ENCODE measurements at regions not wholly inside any gene's neighbourhood (a gene's known extent, or its start where the extent isn't known, plus 50 kb on each side); places are given as distances from the start of the nearest gene placed in this dataset.

DNA sequence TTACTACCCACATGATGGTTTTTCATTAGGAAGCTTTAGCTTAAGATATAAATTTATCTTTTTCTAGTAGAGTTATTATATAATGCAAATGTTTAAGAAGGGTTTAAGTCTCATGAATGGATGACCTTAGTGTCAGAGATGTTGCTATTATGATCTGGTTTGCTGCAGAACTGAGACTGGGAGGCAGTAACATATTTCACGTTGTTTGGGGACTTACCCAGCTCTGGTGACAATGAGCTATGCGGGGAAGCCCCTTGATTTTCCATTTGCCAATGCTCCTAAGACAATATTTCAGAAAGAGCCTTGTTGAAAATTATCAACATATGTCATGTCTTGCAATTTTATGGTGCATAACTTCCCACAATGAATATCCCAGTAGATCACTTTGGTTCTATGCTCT is 754.6 kb downstream of the REEP3 start:
- TF ChIP-seq, protein P1, sequence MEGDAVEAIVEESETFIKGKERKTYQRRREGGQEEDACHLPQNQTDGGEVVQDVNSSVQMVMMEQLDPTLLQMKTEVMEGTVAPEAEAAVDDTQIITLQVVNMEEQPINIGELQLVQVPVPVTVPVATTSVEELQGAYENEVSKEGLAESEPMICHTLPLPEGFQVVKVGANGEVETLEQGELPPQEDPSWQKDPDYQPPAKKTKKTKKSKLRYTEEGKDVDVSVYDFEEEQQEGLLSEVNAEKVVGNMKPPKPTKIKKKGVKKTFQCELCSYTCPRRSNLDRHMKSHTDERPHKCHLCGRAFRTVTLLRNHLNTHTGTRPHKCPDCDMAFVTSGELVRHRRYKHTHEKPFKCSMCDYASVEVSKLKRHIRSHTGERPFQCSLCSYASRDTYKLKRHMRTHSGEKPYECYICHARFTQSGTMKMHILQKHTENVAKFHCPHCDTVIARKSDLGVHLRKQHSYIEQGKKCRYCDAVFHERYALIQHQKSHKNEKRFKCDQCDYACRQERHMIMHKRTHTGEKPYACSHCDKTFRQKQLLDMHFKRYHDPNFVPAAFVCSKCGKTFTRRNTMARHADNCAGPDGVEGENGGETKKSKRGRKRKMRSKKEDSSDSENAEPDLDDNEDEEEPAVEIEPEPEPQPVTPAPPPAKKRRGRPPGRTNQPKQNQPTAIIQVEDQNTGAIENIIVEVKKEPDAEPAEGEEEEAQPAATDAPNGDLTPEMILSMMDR (conservative IDR thresholded peaks at IDR 0.05; ENCODE audit: control insufficient read depth, insufficient read depth, low read depth, low read length), result no peak
- DNase-seq (ENCODE audit: low read depth), result no peak

DNA sequence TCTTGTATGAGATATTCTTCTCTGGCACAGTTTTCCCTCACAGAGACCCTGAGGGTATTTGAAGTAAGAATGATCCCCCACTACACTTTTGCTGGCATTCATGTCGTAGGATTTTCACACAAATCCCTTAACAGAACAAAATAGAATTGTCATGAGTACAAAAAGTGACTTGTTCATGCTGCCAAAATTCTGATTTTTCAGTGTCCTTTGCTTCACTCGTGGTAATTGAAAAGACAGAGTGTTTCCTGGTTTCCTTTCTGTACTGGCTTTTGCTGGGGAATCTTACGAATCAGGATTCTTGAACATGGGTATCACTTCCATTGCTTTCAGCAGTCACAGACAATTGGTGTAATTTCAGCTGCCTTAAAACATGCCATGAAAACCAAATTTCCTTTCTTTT is 756.3 kb downstream of the REEP3 start:
- no peak for DNase-seq (ENCODE audit: low read depth)
- TF ChIP-seq, protein P1 (conservative IDR thresholded peaks at IDR 0.05; ENCODE audit: control insufficient read depth, insufficient read depth, low read depth, low read length), result no peak
- no peak overlapping the region for H3K4me3 ChIP-seq (ENCODE audit: control insufficient read depth, low read depth, low read length)

More for the DNA sequence above, 754.6 kb downstream of the REEP3 start:
- H3K4me3 ChIP-seq (ENCODE audit: control insufficient read depth, low read depth, low read length), result no peak overlapping the region

DNA sequence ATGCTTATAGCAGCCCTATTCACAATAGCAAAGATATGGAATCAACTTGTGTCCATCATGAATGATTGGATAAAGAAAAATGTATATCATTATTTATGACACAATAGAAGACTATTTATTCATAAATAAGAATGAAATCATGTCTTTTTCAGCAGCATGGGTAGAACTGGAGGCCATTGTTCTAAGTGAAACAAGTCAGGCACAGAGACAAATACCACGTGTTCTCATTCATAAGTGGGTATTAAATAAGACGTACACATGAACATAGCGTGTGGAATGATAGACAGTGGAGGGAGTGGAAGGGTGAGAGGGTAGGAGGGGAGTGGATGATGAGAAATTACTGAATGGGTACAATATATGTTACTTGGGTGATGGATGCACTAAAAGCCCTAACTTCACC is 762.4 kb downstream of the REEP3 start:
- TF ChIP-seq, protein P1 (conservative IDR thresholded peaks at IDR 0.05; ENCODE audit: control insufficient read depth, insufficient read depth, low read depth, low read length), result no peak
- H3K4me3 ChIP-seq (ENCODE audit: control insufficient read depth, low read depth, low read length), result no peak overlapping the region
- no peak for DNase-seq (ENCODE audit: low read depth)

DNA sequence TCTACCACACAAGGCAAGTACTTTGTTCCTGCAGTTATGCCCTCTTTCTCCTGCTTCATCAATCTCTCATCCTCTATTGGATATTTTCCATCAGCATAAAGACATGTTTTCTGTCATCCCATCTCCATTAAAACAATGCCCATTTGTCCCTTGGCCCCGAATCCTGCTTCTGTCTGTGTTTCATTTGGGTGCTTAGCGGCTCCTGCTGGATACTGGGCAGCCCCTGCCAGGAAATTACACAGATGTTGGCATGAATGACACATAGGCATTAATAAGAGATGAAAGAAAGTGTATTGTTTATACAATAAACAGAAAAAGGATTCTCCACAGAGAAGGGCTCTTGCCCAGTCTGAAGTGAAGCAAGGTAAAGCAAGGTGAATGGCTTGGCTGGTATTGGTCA is 765.3 kb downstream of the REEP3 start:
- no peak overlapping the region for H3K4me3 ChIP-seq (ENCODE audit: control insufficient read depth, low read depth, low read length)
- DNase-seq (ENCODE audit: low read depth), result no peak
- TF ChIP-seq, protein P1 (conservative IDR thresholded peaks at IDR 0.05; ENCODE audit: control insufficient read depth, insufficient read depth, low read depth, low read length), result no peak

DNA sequence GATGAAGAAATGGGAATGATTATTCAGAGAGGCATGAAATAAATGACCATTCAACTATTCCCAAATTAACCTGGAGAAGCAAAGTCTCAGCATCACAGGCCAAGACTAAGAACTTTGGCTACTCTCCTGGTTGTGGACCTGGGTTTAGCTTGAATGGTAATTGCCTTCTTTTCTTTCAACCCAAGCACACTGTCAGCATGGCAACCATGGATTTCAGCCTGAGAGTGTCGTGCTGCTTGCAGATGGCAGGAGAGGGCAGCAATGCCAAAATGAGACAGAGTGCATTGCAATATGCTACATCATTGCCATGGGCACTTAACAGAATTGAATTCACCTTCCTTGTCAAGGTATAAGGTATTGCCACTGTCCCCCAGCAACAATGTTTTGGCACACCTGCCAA is 767.2 kb downstream of the REEP3 start:
- DNase-seq (ENCODE audit: low read depth), result no peak
- TF ChIP-seq, protein P1 (conservative IDR thresholded peaks at IDR 0.05; ENCODE audit: control insufficient read depth, insufficient read depth, low read depth, low read length), result no peak
- H3K4me3 ChIP-seq (ENCODE audit: control insufficient read depth, low read depth, low read length), result no peak overlapping the region

DNA sequence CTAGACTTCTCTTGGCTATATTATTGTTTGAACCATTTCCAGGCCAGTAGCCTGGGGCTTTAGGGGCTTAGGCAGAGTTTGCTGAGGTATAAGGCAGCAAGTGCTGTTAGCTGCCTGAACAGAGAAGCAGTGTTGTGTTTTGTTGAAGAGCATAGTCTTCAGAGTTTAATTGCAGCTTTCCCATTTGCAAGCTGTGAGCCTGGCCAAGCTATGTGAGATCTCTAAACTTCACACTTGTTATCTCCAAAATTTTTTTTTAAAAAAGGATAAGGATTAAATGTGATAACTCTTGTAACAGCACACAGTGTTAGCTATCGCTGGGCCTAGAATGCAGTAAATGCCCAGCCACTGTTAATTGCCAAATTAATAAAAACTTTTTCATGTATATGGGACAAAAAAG is 782.4 kb downstream of the REEP3 start:
- TF ChIP-seq, protein P1 (conservative IDR thresholded peaks at IDR 0.05; ENCODE audit: control insufficient read depth, insufficient read depth, low read depth, low read length), result no peak
- DNase-seq (ENCODE audit: low read depth), result no peak
- H3K4me3 ChIP-seq (ENCODE audit: control insufficient read depth, low read depth, low read length), result no peak overlapping the region

DNA sequence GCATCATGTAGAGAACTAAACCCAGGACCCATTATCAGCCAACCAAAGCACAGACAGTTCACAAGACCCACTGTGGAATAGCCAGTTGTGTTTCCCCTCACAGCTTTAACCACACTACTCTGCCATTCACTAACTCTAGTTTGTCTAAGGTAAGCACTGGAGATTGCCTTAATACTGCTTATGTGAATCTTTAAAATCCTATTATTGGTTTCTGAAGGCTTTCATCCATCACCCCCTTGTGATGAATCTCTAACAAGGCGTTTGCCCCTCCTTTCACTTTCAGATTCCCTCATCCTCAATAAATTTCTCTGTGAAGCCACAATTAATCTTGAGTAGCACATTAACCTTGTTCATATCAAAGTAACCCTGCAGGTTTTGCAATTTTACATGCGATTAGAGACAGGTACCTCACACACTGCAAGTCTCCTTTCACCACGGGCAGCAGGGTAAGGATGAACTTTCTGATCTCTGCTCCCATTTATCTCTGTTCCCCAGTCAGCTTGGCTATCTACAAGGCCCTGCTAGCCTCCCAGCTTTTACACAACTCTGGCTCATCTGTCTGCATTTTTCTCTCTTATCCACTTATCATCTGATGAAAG is 785.6 kb downstream of the REEP3 start:
- DNase-seq (ENCODE audit: low read depth), result no peak
- no peak overlapping the region for H3K4me3 ChIP-seq (ENCODE audit: control insufficient read depth, low read depth, low read length)
- TF ChIP-seq, protein P1 (conservative IDR thresholded peaks at IDR 0.05; ENCODE audit: control insufficient read depth, insufficient read depth, low read depth, low read length), result no peak

Measured in fibroblast of mammary gland (primary cell).